Endothelial cell of umbilical vein (primary cell): ENCODE measurements at regions not wholly inside any gene's neighbourhood (a gene's known extent, or its start where the extent isn't known, plus 50 kb on each side); places are given as distances from the start of the nearest gene placed in this dataset.

Source experiments
- BruUV-seq: library from RNA; stranded (reverse); fragments of 400-500 nt; replicated peaks from 2 replicates; lab custom pipeline; 2021; lab: Mats Ljungman, UMichigan
- CTCF ChIA-PET: fragments of 300-600, 350-600 bp; sonication (Branson Sonifier 250); formaldehyde crosslinking; loops from one replicate; lab custom pipeline; 2021; ENCODE audit warnings: antibody characterized with exemption, inconsistent platforms; lab: Charles Lee
- POLR2A ChIA-PET: fragments of 300-600, 350-600 bp; sonication (Branson Sonifier 250); formaldehyde crosslinking; loops from one replicate; lab custom pipeline; 2021; ENCODE audit warnings: antibody characterized with exemption, inconsistent platforms; lab: Charles Lee
- DNase-seq: peaks from one replicate; pipeline ENCODE4 v3.0.0-alpha.2; 2011; ENCODE audit warnings: low read depth, low spot score
- FAIRE-seq: peaks from 2 replicates; lab custom pipeline; 2011; peaks lifted over from hg19 to GRCh38; lab: Jason Lieb, UNC
- H2AFZ ChIP-seq: 2 replicates; pipeline ENCODE4 v1.6.0; 2012; ENCODE audit warnings: low read depth, low read length, control low read depth, inconsistent platforms
- H3K27ac ChIP-seq: 2 replicates; pipeline ENCODE4 v1.5.1; 2011; ENCODE audit warnings: low read depth, mild to moderate bottlenecking, control low read depth, low read length, moderate library complexity; ENCODE audit not compliant: insufficient read depth
- H3K27me3 ChIP-seq, 2 experiments: 2 replicates each; pipeline versions ENCODE4 v1.6.0 to v1.6.1; 2011; ENCODE audit warnings: low read length in 2 of 2, mixed read lengths in 1 of 2; ENCODE audit not compliant: control insufficient read depth in 2 of 2, insufficient read depth in 2 of 2
- H3K36me3 ChIP-seq, 2 experiments: 2 replicates in 1 of 2; 3 replicates in 1 of 2; pipeline ENCODE4 v1.5.1; 2011; ENCODE audit warnings: low read length in 2 of 2, mild to moderate bottlenecking in 1 of 2, moderate library complexity in 1 of 2; ENCODE audit not compliant: control insufficient read depth in 2 of 2, insufficient read depth in 2 of 2; ENCODE audit errors: extremely low read depth in 1 of 2
- H3K4me1 ChIP-seq: 3 replicates; pipeline ENCODE4 v1.5.1; 2011; ENCODE audit warnings: mild to moderate bottlenecking, low read length; ENCODE audit not compliant: control insufficient read depth, insufficient read depth; ENCODE audit errors: extremely low read depth
- H3K4me2 ChIP-seq: 2 replicates; pipeline ENCODE4 v1.6.1; 2011; ENCODE audit warnings: low read length, control low read depth, mixed read lengths; ENCODE audit not compliant: insufficient read depth
- H3K4me3 ChIP-seq, 3 experiments: fragments of 200-600 bp in 1 of 3; sonication (generic), shearing (Covaris generic) in 1 of 3; replicated peaks in 1 of 3; 2 replicates each; pipeline ENCODE4 v1.5.1; 2011 to 2016; ENCODE audit warnings: control low read depth in 3 of 3, low read length in 3 of 3, mild to moderate bottlenecking in 2 of 3, inconsistent platforms in 1 of 3, low read depth in 1 of 3, moderate library complexity in 1 of 3; ENCODE audit not compliant: insufficient read depth in 1 of 3
- H3K79me2 ChIP-seq: 2 replicates; pipeline ENCODE4 v1.6.0; 2012; ENCODE audit warnings: low read length, inconsistent platforms; ENCODE audit not compliant: control insufficient read depth, insufficient read depth
- H3K9ac ChIP-seq: replicated peaks from 2 replicates; pipeline ENCODE3; 2011; ENCODE audit warnings: low read length, control low read depth; ENCODE audit not compliant: insufficient read depth; ENCODE audit errors: extremely low read depth
- H3K9me1 ChIP-seq: replicated peaks from 3 replicates; pipeline ENCODE4 v1.6.0; 2011; ENCODE audit warnings: mild to moderate bottlenecking, low read length; ENCODE audit not compliant: control insufficient read depth, insufficient read depth; ENCODE audit errors: extremely low read depth
- H3K9me3 ChIP-seq: replicated peaks from 2 replicates; pipeline ENCODE4 v1.5.1; 2012; ENCODE audit warnings: low read length, inconsistent platforms; ENCODE audit not compliant: control insufficient read depth, insufficient read depth
- H4K20me1 ChIP-seq: replicated peaks from 2 replicates; pipeline ENCODE3; 2011; ENCODE audit warnings: mild to moderate bottlenecking, low read length; ENCODE audit not compliant: control insufficient read depth, insufficient read depth; ENCODE audit errors: extremely low read depth
- EZH2 ChIP-seq: IDR thresholded peaks from 2 replicates; pipeline ENCODE4 v1.6.1; 2012; ENCODE audit warnings: borderline replicate concordance, low read depth, mild to moderate bottlenecking, moderate library complexity, low read length, inconsistent platforms; ENCODE audit not compliant: severe bottlenecking
- FOS ChIP-seq: IDR thresholded peaks from 2 replicates; pipeline ENCODE4 v1.6.1; 2011; ENCODE audit warnings: mild to moderate bottlenecking, low read length, moderate library complexity, borderline replicate concordance; ENCODE audit not compliant: insufficient read depth
- GATA2 ChIP-seq: IDR thresholded peaks from 2 replicates; pipeline ENCODE4 v1.7.0; 2011; ENCODE audit warnings: low read depth, mild to moderate bottlenecking, moderate library complexity, mixed read lengths, low read length; ENCODE audit not compliant: insufficient read length, insufficient read depth
- JUN ChIP-seq: IDR thresholded peaks from 2 replicates; pipeline ENCODE4 v1.6.1; 2011; ENCODE audit warnings: borderline replicate concordance, low read depth; ENCODE audit not compliant: insufficient read length, insufficient read depth
- MYC ChIP-seq: IDR thresholded peaks from one replicate; pipeline ENCODE4 v1.6.1; 2011; ENCODE audit warnings: mild to moderate bottlenecking, low read depth, low read length
- POLR2A ChIP-seq: IDR thresholded peaks from 2 replicates; pipeline ENCODE4 v1.6.1; 2012; ENCODE audit warnings: low read depth, mild to moderate bottlenecking, control low read depth, low read length
- POLR2AphosphoS5 ChIP-seq: IDR thresholded peaks from 2 replicates; pipeline ENCODE4 v1.6.1; 2012; ENCODE audit warnings: low read depth, mild to moderate bottlenecking, control low read depth, low read length, moderate library complexity; ENCODE audit not compliant: insufficient read depth
- dilution Hi-C: fragments of 300-500 bp; cut with MboI; formaldehyde crosslinking; loops from one replicate; pipeline ENCODE4 v1.15.0; 2019; ENCODE audit warnings: low sequenced_read_pairs; ENCODE audit not compliant: extremely low pct_ligation_motif_present
- intact Hi-C: fragments of 100-400 bp; cut with micrococcal nuclease; formaldehyde crosslinking; loops from one replicate; pipeline ENCODE4 v1.10.0; 2022
- TF ChIP-seq, protein P1 (sequence below), 2 donors: IDR thresholded peaks; 1 replicate in 1 of 2; 2 replicates in 1 of 2; pipeline ENCODE4 v1.5.1; 2011; ENCODE audit warnings: low read length in 2 of 2, mild to moderate bottlenecking in 2 of 2, moderate library complexity in 2 of 2, control low read depth in 1 of 2, inconsistent platforms in 1 of 2, low read depth in 1 of 2; ENCODE audit not compliant: insufficient read depth in 1 of 2; ENCODE audit errors: extremely low read depth in 1 of 2
- TF ChIP-seq, protein P2 (sequence below): IDR thresholded peaks from 2 replicates; pipeline ENCODE4 v1.6.1; 2011; ENCODE audit not compliant: insufficient read depth, insufficient read length

DNA sequence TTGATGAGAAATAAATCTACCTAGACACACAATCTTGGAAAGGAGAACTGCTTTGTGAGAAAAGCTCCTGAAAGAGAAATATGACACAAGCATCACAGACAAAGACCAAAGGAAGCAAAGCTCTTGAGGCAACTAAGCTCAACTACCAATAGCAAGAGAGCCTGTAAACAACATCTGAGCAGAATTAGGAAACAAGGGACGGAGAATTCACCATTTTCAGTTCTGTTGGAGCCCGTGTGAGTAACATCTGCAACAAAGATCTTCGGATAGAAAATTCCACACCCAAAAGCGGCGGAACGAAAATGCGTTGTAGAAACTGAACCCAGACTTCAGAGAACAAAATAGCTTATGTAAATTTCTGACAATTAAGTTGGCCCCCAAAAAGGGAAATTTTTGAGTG is 909.9 kb upstream of the MBL2 start:
- no TSS peak for BruUV-seq
- ChIA-PET CTCF (no interaction called here), POLR2A (no interaction called here)
- Histone ChIP-seq H3K4me2 (no peak overlapping the region), H3K4me1 (no peaks in the 10 kb centered on the region), H3K4me3 (no peak overlapping the region), H4K20me1 (no peaks in the 10 kb centered on the region), H3K27ac (no peak overlapping the region), H2AFZ (no peak overlapping the region), H3K9ac (no peak overlapping the region), H3K36me3 (no peaks in the 10 kb centered on the region), H3K79me2 (no peaks in the 10 kb centered on the region), H3K9me1 (no peaks in the 10 kb centered on the region), H3K9me3 (no peaks in the 10 kb centered on the region), H3K27me3 (no peaks in the 10 kb centered on the region)
- DNase-seq (no peak), FAIRE-seq (no peak)
- dilution Hi-C loops (no loop called here), intact Hi-C loops (no loop called here)
- TF ChIP-seq POLR2A (no peak), POLR2AphosphoS5 (no peak), GATA2 (no peak), JUN (no peak), MYC (no peak), FOS (no peak), EZH2 (no peak)
- TF ChIP-seq, protein P1, sequence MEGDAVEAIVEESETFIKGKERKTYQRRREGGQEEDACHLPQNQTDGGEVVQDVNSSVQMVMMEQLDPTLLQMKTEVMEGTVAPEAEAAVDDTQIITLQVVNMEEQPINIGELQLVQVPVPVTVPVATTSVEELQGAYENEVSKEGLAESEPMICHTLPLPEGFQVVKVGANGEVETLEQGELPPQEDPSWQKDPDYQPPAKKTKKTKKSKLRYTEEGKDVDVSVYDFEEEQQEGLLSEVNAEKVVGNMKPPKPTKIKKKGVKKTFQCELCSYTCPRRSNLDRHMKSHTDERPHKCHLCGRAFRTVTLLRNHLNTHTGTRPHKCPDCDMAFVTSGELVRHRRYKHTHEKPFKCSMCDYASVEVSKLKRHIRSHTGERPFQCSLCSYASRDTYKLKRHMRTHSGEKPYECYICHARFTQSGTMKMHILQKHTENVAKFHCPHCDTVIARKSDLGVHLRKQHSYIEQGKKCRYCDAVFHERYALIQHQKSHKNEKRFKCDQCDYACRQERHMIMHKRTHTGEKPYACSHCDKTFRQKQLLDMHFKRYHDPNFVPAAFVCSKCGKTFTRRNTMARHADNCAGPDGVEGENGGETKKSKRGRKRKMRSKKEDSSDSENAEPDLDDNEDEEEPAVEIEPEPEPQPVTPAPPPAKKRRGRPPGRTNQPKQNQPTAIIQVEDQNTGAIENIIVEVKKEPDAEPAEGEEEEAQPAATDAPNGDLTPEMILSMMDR (IDR thresholded peaks at IDR 0.05; ENCODE audit: extremely low read depth in 1 of 2, insufficient read depth in 1 of 2, low read depth in 1 of 2, low read length in 2 of 2): no peak
- TF ChIP-seq, protein P2, sequence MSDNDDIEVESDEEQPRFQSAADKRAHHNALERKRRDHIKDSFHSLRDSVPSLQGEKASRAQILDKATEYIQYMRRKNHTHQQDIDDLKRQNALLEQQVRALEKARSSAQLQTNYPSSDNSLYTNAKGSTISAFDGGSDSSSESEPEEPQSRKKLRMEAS: no peak
